ENCODE measurements at regions not wholly inside any gene's neighbourhood (a gene's known extent, or its start where the extent isn't known, plus 50 kb on each side); places are given as distances from the start of the nearest gene placed in this dataset.

- DNase-seq (ENCODE audit: extremely low read depth, low read depth): no peak
- no peak for TF ChIP-seq CTCF (IDR thresholded peaks at IDR 0.05; ENCODE audit: low read depth, low read length)
Observed at GRCh38 chr3:106232956-106233355, 364.1 kb upstream of the CBLB start.

- no peak for TF ChIP-seq CTCF (IDR thresholded peaks at IDR 0.05; ENCODE audit: low read depth, low read length)
- DNase-seq (ENCODE audit: extremely low read depth, low read depth): no peak
Observed at GRCh38 chr3:106239195-106239697, 370.4 kb upstream of the CBLB start.

- TF ChIP-seq CTCF (IDR thresholded peaks at IDR 0.05; ENCODE audit: low read depth, low read length): no peak
- DNase-seq (ENCODE audit: extremely low read depth, low read depth): no peak
Observed at GRCh38 chr3:106241593-106241992, 372.8 kb upstream of the CBLB start.

GRCh38 chr3:106242781-106243180 is 374.0 kb upstream of the CBLB start:
- no peak for DNase-seq (ENCODE audit: extremely low read depth, low read depth)
- no peak for TF ChIP-seq CTCF (IDR thresholded peaks at IDR 0.05; ENCODE audit: low read depth, low read length)

GRCh38 chr3:106245400-106245799 is 376.6 kb upstream of the CBLB start:
- no peak for DNase-seq (ENCODE audit: extremely low read depth, low read depth)
- no peak for TF ChIP-seq CTCF (IDR thresholded peaks at IDR 0.05; ENCODE audit: low read depth, low read length)

GRCh38 chr3:106247902-106248684 is 379.3 kb upstream of the CBLB start:
- no peak for DNase-seq (ENCODE audit: extremely low read depth, low read depth)
- TF ChIP-seq CTCF (IDR thresholded peaks at IDR 0.05; ENCODE audit: low read depth, low read length): no peak

- DNase-seq (ENCODE audit: extremely low read depth, low read depth): no peak
- TF ChIP-seq CTCF (IDR thresholded peaks at IDR 0.05; ENCODE audit: low read depth, low read length): no peak
Observed at GRCh38 chr3:106249159-106249558, 380.3 kb upstream of the CBLB start.
